Peyer's patch (tissue), 4 donors: ENCODE measurements at regions not wholly inside any gene's neighbourhood (a gene's known extent, or its start where the extent isn't known, plus 50 kb on each side); places are given as distances from the start of the nearest gene placed in this dataset.

ENCODE experiments used
- DNase-seq, 3 donors: peaks; one replicate each; pipeline ENCODE4 v3.0.0-alpha.2; 2017 to 2019
- H3K27ac ChIP-seq, 4 donors: fragments of 200-600 bp; sonication (generic); one replicate each; pipeline ENCODE4 v1.5.1; 2016 to 2019
- H3K27me3 ChIP-seq, 2 donors: fragments of 200-600 bp; sonication (generic); one replicate each; pipeline ENCODE4 v1.5.1; 2019
- H3K36me3 ChIP-seq, 3 donors: fragments of 200-600 bp; sonication (generic); one replicate each; pipeline ENCODE4 v1.5.1; 2016 to 2019
- H3K4me1 ChIP-seq, 4 donors: fragments of 200-600 bp; sonication (generic); one replicate each; pipeline ENCODE4 v1.5.1; 2016 to 2019
- H3K4me3 ChIP-seq, 4 donors: fragments of 200-600 bp; sonication (generic); 1 replicate in 3 of 4; 2 replicates in 1 of 4; pipeline ENCODE4 v1.5.1; 2016 to 2019; ENCODE audit warnings: mild to moderate bottlenecking in 1 of 4
- H3K9me3 ChIP-seq, 4 donors: fragments of 200-600 bp; sonication (generic); one replicate each; pipeline ENCODE4 v1.5.1; 2016 to 2019; ENCODE audit warnings: mild to moderate bottlenecking in 1 of 4
- POLR2A ChIP-seq, 2 donors: fragments of 450-650 bp; IDR thresholded peaks; one replicate each; pipeline ENCODE4 v1.5.1; 2017; ENCODE audit warnings: antibody characterized with exemption in 2 of 2, mild to moderate bottlenecking in 2 of 2, moderate library complexity in 2 of 2
- TF ChIP-seq, protein P1 (sequence below), 6 experiments: fragments of 450-650 bp in 4 of 6; fragments of 200-600 bp in 2 of 6; sonication (generic) in 1 of 6; IDR thresholded peaks; one replicate each; pipeline ENCODE4 v1.5.1; 2017 to 2019; ENCODE audit warnings: antibody characterized with exemption in 6 of 6, mild to moderate bottlenecking in 3 of 6, moderate library complexity in 1 of 6

GRCh38 chrX:150234126-150234525 is 129.0 kb upstream of the MAMLD1 start:
- TF ChIP-seq POLR2A (IDR thresholded peaks at IDR 0.05) = no peak
- TF ChIP-seq, protein P1, sequence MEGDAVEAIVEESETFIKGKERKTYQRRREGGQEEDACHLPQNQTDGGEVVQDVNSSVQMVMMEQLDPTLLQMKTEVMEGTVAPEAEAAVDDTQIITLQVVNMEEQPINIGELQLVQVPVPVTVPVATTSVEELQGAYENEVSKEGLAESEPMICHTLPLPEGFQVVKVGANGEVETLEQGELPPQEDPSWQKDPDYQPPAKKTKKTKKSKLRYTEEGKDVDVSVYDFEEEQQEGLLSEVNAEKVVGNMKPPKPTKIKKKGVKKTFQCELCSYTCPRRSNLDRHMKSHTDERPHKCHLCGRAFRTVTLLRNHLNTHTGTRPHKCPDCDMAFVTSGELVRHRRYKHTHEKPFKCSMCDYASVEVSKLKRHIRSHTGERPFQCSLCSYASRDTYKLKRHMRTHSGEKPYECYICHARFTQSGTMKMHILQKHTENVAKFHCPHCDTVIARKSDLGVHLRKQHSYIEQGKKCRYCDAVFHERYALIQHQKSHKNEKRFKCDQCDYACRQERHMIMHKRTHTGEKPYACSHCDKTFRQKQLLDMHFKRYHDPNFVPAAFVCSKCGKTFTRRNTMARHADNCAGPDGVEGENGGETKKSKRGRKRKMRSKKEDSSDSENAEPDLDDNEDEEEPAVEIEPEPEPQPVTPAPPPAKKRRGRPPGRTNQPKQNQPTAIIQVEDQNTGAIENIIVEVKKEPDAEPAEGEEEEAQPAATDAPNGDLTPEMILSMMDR (IDR thresholded peaks at IDR 0.05) = no peak
- no peak for DNase-seq
- Histone ChIP-seq H3K27ac (no peak overlapping the region), H3K9me3 (no peaks in the 10 kb centered on the region), H3K4me1 (no peaks in the 10 kb centered on the region), H3K27me3 (no peaks in the 10 kb centered on the region), H3K4me3 (no peak overlapping the region), H3K36me3 (no peaks in the 10 kb centered on the region)

- H3K4me1 ChIP-seq = no peaks in the 10 kb centered on the region
- H3K36me3 ChIP-seq = no peaks in the 10 kb centered on the region
- DNase-seq = no peak
- no peak overlapping the region for H3K4me3 ChIP-seq
- no peak for TF ChIP-seq POLR2A (IDR thresholded peaks at IDR 0.05)
- TF ChIP-seq, protein P1 (IDR thresholded peaks at IDR 0.05) = no peak
- H3K27ac ChIP-seq = no peak overlapping the region
- H3K27me3 ChIP-seq = no peaks in the 10 kb centered on the region
- no peaks in the 10 kb centered on the region for H3K9me3 ChIP-seq
Observed at GRCh38 chrX:150236327-150236726, 126.8 kb upstream of the MAMLD1 start.

GRCh38 chrX:150238632-150239382 is 124.3 kb upstream of the MAMLD1 start:
- DNase-seq = no peak
- no peak overlapping the region for H3K27ac ChIP-seq
- H3K27me3 ChIP-seq = no peaks in the 10 kb centered on the region
- H3K4me3 ChIP-seq = no peak overlapping the region
- H3K9me3 ChIP-seq = no peaks in the 10 kb centered on the region
- TF ChIP-seq, protein P1 (IDR thresholded peaks at IDR 0.05) = no peak
- TF ChIP-seq POLR2A (IDR thresholded peaks at IDR 0.05) = no peak
- no peaks in the 10 kb centered on the region for H3K36me3 ChIP-seq
- H3K4me1 ChIP-seq = no peaks in the 10 kb centered on the region

- no peak for DNase-seq
Observed at GRCh38 chrX:150239946-150240642, 123.0 kb upstream of the MAMLD1 start.

GRCh38 chrX:150240643-150240970 is 122.5 kb upstream of the MAMLD1 start:
- TF ChIP-seq, protein P1 (IDR thresholded peaks at IDR 0.05) = no peak
- TF ChIP-seq POLR2A (IDR thresholded peaks at IDR 0.05) = no peak
- Histone ChIP-seq H3K27ac (no peak overlapping the region), H3K27me3 (no peaks in the 10 kb centered on the region), H3K4me3 (no peak overlapping the region), H3K9me3 (no peaks in the 10 kb centered on the region), H3K4me1 (no peaks in the 10 kb centered on the region), H3K36me3 (no peaks in the 10 kb centered on the region)
- DNase-seq = no peak

More at GRCh38 chrX:150239946-150240642, 123.0 kb upstream of the MAMLD1 start:
- TF ChIP-seq, protein P1 (IDR thresholded peaks at IDR 0.05) = no peak
- TF ChIP-seq POLR2A (IDR thresholded peaks at IDR 0.05) = no peak
- H3K36me3 ChIP-seq = no peaks in the 10 kb centered on the region
- H3K27ac ChIP-seq = no peak overlapping the region
- no peaks in the 10 kb centered on the region for H3K9me3 ChIP-seq
- H3K4me1 ChIP-seq = no peaks in the 10 kb centered on the region
- H3K4me3 ChIP-seq = no peak overlapping the region
- H3K27me3 ChIP-seq = no peaks in the 10 kb centered on the region
